ENCODE measurements at regions not wholly inside any gene's neighbourhood (a gene's known extent, or its start where the extent isn't known, plus 50 kb on each side); places are given as distances from the start of the nearest gene placed in this dataset.

DNA sequence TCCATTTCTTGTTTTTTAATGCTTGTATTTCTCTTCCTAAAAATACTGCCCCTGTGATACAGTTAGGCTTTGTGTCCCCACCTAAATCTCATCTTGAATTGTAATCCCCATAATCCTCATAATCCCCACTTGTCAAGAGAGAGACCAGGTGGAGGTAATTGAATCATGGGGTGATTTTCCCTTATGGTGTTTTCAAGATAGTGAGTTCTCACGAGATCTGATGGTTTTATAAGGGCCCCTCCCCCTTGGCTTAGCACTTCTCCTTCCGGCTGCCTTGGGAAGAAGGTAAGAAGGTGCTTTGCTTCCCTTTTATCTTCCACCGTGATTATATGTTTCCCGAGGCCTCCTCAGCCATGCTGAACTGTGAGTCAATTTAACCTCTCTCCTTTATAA is 227.4 kb downstream of the MAN2A1 start:
- DNase-seq = no peak

- DNase-seq = no peak
These were observed 228.2 kb downstream of the MAN2A1 start for GRCh38 chr5:109917966-109918365.

- no peak for DNase-seq
These were observed 231.0 kb downstream of the MAN2A1 start for GRCh38 chr5:109920736-109921135.

GRCh38 chr5:109921735-109922380 is 232.1 kb downstream of the MAN2A1 start:
- peak; percentile 73 for DNase-seq

DNA sequence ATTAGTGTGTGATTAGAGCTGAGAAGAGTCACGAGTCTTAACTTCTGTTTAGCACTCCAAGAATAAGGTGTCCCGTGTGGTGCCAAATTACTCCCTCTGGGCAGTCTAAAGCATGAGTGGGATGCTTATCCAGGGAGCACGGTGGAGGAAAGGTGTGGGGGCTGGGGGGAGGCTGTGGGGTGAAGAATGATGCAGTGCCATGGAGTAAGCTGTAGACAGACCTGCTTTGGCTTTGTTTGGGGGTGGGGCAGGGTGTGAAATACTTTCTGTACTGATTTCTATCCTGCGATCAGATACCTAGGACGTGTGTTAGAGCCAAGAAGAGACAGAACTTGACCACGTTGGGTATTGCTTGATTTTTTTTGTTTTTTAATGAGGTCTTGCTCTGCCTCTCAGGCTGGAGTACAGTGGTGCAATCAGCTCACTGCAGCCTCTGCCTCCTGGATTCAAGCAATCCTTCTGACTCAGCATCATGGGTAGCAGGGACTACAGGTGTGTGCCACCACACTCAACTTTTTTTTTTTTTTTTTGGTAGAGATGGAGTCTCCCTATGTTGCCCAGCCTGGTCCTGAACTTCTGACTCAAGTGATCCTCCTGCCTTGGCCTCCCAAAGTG is 232.8 kb downstream of the MAN2A1 start:
- no peak for DNase-seq

GRCh38 chr5:109923205-109923604 is 233.5 kb downstream of the MAN2A1 start:
- DNase-seq = no peak

DNA sequence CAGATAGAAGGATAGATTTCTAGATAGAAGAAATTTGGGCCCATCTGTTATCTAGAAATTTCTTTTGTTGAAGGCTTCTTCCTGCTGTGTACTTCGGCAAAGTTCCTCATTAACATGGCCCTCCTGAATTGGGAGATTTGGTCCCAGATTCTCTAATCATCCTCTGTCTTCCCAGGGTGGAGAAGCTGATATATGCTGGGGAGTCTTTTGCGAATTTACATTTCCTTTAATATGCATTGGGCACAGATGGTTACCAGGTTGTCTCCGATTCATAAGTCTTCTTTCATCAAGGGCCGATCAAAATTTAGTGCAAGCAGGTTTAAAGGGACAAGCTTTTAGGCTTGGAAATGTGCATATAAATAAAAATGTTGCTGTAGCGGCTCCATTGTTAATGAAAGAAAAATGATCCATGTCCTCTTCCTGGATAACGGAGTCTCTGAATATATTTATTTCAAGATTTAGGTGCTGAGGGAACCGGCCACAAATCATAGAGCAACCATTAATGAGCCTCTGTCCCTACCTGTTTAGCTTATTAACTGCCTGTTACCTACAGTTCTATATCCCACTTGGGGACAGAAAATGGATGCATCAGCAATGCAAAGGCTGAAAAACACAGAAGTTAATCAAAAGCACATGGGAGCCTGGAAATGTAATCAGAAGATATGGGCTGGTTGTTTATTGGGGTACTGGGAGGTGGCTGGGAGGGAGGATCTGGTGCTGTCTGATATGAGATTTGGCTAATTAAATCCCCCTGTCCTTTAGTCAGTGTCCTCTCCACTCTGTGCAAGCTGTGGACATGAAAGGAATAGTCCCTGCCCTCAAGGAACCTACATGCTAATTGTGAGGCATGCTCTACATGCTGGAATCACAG is 234.7 kb downstream of the MAN2A1 start:
- DNase-seq = no peak

GRCh38 chr5:109927639-109928038 is 237.9 kb downstream of the MAN2A1 start:
- DNase-seq = no peak

DNA sequence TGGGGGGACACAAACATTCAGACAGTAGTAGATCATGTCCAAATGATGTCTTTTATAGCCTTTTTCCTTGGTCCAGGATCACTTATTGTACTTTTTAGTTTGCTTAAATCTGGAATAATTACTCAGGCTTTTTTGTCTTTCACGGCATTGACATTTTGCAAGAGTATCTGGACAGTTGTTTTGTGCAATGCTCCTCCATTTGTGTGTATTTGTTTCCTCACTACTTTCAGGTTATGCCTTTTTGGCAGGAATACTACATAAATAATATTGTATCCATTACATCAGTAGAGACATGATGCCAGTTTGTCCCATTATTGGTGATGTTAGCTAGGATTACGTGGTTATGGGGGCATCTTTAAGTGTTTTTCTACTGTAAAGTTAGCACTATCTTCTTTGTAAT is 238.3 kb downstream of the MAN2A1 start:
- no peak for DNase-seq

DNA sequence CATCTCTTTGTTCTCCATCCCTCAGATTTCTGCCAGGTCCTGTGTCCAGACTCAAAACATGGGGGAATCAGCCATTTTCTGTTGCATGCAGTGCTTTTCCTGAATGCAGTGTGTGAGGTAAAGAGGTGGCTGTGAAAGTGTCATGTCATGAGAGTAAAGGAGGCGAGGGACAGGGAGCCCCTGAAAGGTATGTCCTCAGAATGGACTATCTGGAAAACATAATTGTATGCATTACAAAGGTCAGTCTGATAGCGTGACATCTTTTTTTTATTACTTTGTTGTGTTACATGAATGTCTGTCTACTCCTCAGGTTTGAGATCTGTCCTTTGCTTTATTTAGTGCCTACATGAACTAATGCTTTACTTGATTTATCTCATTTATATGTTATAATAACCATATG is 239.1 kb downstream of the MAN2A1 start:
- DNase-seq = no peak

DNA sequence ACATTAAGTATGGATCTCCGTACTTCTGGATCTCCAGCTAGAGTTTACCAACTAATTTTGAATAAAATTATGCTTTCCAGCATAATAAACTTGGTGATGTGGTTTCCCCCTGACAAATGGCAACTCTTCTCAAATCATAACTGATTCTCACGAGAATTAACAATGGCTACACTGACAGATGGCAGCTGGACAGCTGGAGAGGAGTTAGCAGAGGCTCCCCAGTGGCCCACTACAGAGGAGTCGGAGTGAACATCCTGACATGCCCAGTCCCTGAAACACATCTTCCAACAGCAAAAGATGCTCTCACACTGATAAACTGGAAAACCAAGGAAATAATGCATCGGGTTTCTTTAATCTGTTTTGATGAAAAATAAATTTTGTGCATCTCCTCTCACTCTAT is 239.6 kb downstream of the MAN2A1 start:
- no peak for DNase-seq

GRCh38 chr5:109929911-109930310 is 240.2 kb downstream of the MAN2A1 start:
- DNase-seq = no peak

- DNase-seq = no peak
These were observed 241.5 kb downstream of the MAN2A1 start for GRCh38 chr5:109931049-109931780.

DNA sequence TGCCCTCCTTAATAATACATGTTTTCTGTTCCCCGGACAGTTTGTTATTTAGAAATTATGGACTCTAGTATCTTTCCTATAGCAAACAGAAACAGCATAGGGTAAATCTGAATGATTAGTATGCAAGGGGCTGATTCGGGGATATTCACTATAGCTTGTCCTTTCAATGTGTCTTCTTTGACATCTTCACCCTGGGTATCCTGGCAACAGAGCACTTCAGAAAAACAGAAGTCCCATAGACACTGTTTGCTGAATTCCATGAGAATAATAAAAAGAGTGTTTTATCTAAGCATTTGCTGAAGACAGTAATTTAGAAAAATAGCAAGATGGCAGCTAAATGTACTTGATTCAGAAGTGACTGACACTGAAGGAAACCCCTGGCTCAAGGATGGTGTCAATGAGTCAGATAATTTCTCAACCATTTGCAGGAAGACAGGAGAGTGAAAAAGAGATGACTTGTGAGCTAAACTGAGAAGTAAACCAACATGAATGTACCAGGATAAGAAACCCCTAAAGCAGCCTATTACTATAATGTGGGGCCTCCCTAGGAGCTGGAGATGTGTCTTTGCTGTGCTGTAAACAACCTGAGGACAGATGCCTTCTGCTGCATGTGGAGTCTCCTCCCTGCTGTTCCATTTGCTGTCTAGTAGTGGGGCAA is 246.2 kb downstream of the MAN2A1 start:
- DNase-seq = no peak

GRCh38 chr5:109936996-109937395 is 247.3 kb downstream of the MAN2A1 start:
- no peak for DNase-seq

GRCh38 chr5:109937951-109938350 is 248.2 kb downstream of the MAN2A1 start:
- DNase-seq = no peak

DNA sequence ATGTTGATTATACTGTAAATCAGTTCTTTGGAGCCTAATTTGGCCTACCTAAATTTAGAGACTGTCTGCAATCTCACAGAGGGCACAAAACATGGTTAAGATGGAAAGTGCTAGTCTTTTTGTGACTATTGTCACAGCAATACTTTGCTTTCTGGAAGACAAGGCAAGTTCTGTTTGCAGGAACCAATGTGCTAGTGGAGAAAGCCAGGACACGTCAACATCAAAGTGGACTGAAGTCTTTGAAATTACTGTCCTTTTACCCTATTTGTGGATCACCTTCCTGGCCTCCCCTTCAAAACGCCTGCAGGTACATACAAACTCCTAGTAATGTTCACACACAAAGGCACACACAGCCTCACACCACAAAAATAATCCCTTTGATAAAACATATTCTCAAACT is 248.7 kb downstream of the MAN2A1 start:
- no peak for DNase-seq

GRCh38 chr5:109939116-109939682 is 249.5 kb downstream of the MAN2A1 start:
- no peak for DNase-seq

GRCh38 chr5:109942646-109943045 is 252.9 kb downstream of the MAN2A1 start:
- no peak for DNase-seq

GRCh38 chr5:109943701-109944235 is 254.0 kb downstream of the MAN2A1 start:
- DNase-seq = no peak

- DNase-seq = no peak
These were observed 254.7 kb downstream of the MAN2A1 start for GRCh38 chr5:109944461-109944860.

- DNase-seq = no peak
These were observed 255.5 kb downstream of the MAN2A1 start for GRCh38 chr5:109945097-109945678.
